Liver (tissue), 3 donors: ENCODE measurements at regions not wholly inside any gene's neighbourhood (a gene's known extent, or its start where the extent isn't known, plus 50 kb on each side); places are given as distances from the start of the nearest gene placed in this dataset.

Experiments
- EGR1 ChIP-seq, 2 donors: IDR thresholded peaks; 2 replicates each; pipeline ENCODE4 v1.6.1; 2016 to 2018; ENCODE audit warnings: antibody characterized with exemption in 2 of 2, low read depth in 2 of 2
- GABPA ChIP-seq, 2 donors: IDR thresholded peaks in 1 of 2; conservative IDR thresholded peaks in 1 of 2; 2 replicates each; pipeline ENCODE4 v1.6.1; 2016; ENCODE audit warnings: antibody characterized with exemption in 2 of 2, mild to moderate bottlenecking in 1 of 2, moderate library complexity in 1 of 2
- JUND ChIP-seq, 2 donors: IDR thresholded peaks; 2 replicates each; pipeline ENCODE4 v1.6.1; 2016; ENCODE audit warnings: antibody characterized with exemption in 2 of 2
- SP1 ChIP-seq: IDR thresholded peaks from 2 replicates; pipeline ENCODE4 v1.6.1; 2018; ENCODE audit warnings: antibody characterized with exemption, mild to moderate bottlenecking
- TAF1 ChIP-seq: conservative IDR thresholded peaks from 2 replicates; pipeline ENCODE4 v1.6.1; 2016; ENCODE audit warnings: antibody characterized with exemption, mild to moderate bottlenecking
- YY1 ChIP-seq: IDR thresholded peaks from 2 replicates; pipeline ENCODE4 v1.6.1; 2016; ENCODE audit warnings: antibody characterized with exemption, mild to moderate bottlenecking
- TF ChIP-seq, protein P1 (sequence below): IDR thresholded peaks from 2 replicates; pipeline ENCODE4 v1.6.1; 2016; ENCODE audit warnings: antibody characterized with exemption, mild to moderate bottlenecking
- TF ChIP-seq, protein P2 (sequence below): fragments of 150-350 bp; IDR thresholded peaks from 2 replicates; pipeline ENCODE4 v1.5.1; 2017; ENCODE audit warnings: improper control_type of control experiment, low read depth, low read length; ENCODE audit not compliant: missing input control
- TF ChIP-seq, protein P3 (sequence below): IDR thresholded peaks from 2 replicates; pipeline ENCODE4 v1.6.1; 2016; ENCODE audit warnings: antibody characterized with exemption
- donor health status: healthy.
- donor health status: healthy.

DNA sequence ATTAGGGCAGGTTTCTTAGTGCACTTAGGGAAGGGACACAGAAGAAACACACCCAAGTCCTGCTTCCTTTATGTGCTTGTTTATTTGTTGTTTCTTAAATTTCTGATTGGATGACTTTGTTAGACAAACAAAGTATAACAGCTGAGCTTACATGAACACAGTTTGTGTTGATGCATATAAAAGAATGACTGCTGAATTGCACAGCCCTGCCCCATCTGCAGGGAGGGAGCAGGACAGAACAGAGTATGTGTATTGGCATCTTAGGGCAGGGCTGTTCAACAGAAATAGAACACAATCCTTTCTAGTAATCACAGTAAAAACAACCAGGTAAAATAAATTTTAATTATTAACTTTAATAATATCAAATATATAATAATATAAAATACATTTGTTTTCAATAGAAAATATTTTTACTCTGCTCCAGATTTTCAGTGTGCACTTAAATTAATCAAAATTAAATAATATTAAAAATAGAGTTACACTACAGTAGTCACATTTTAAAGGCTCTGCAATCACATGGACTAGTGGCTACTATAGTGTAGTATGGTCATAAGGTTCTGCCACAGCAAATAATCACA is 198.4 kb downstream of the ZNF621 start:
- TF ChIP-seq YY1: no peak
- TF ChIP-seq, protein P1, sequence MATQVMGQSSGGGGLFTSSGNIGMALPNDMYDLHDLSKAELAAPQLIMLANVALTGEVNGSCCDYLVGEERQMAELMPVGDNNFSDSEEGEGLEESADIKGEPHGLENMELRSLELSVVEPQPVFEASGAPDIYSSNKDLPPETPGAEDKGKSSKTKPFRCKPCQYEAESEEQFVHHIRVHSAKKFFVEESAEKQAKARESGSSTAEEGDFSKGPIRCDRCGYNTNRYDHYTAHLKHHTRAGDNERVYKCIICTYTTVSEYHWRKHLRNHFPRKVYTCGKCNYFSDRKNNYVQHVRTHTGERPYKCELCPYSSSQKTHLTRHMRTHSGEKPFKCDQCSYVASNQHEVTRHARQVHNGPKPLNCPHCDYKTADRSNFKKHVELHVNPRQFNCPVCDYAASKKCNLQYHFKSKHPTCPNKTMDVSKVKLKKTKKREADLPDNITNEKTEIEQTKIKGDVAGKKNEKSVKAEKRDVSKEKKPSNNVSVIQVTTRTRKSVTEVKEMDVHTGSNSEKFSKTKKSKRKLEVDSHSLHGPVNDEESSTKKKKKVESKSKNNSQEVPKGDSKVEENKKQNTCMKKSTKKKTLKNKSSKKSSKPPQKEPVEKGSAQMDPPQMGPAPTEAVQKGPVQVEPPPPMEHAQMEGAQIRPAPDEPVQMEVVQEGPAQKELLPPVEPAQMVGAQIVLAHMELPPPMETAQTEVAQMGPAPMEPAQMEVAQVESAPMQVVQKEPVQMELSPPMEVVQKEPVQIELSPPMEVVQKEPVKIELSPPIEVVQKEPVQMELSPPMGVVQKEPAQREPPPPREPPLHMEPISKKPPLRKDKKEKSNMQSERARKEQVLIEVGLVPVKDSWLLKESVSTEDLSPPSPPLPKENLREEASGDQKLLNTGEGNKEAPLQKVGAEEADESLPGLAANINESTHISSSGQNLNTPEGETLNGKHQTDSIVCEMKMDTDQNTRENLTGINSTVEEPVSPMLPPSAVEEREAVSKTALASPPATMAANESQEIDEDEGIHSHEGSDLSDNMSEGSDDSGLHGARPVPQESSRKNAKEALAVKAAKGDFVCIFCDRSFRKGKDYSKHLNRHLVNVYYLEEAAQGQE: no peak
- TF ChIP-seq, protein P2, sequence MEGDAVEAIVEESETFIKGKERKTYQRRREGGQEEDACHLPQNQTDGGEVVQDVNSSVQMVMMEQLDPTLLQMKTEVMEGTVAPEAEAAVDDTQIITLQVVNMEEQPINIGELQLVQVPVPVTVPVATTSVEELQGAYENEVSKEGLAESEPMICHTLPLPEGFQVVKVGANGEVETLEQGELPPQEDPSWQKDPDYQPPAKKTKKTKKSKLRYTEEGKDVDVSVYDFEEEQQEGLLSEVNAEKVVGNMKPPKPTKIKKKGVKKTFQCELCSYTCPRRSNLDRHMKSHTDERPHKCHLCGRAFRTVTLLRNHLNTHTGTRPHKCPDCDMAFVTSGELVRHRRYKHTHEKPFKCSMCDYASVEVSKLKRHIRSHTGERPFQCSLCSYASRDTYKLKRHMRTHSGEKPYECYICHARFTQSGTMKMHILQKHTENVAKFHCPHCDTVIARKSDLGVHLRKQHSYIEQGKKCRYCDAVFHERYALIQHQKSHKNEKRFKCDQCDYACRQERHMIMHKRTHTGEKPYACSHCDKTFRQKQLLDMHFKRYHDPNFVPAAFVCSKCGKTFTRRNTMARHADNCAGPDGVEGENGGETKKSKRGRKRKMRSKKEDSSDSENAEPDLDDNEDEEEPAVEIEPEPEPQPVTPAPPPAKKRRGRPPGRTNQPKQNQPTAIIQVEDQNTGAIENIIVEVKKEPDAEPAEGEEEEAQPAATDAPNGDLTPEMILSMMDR: no peak
- TF ChIP-seq, protein P3, sequence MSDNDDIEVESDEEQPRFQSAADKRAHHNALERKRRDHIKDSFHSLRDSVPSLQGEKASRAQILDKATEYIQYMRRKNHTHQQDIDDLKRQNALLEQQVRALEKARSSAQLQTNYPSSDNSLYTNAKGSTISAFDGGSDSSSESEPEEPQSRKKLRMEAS: no peak
- no peak for TF ChIP-seq EGR1 (IDR thresholded peaks at IDR 0.05; ENCODE audit: low read depth in 2 of 2)
- no peak for TF ChIP-seq GABPA (IDR thresholded peaks at IDR 0.05 in 1 of 2, conservative IDR thresholded peaks at IDR 0.05 in 1 of 2)
- no peak for TF ChIP-seq JUND (IDR thresholded peaks at IDR 0.05)
- TF ChIP-seq SP1: no peak
- TF ChIP-seq TAF1: no peak
